ENCODE measurements at regions not wholly inside any gene's neighbourhood (a gene's known extent, or its start where the extent isn't known, plus 50 kb on each side); places are given as distances from the start of the nearest gene placed in this dataset.

DNA sequence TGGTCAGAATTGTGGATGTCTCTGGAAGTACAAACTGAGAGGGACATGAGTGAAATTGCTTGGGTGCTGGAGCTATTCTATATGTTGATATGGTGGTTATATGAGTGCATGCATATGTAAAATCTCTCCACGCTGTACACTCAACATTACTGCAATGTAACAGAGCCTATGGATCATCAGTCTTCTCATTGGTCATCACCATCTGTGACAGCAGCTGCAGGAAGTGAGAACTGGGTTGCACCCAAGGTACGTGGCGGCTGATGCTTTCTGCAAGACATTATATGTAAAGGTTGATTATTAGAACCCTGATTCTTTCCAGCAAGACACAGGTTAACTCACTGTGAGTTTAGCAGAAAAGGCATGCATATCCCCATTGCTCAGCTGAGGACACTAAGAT is 387.1 kb downstream of the OMA1 start:
- Histone ChIP-seq H3K9ac (ENCODE audit: extremely low read depth, low read length, poor library complexity, severe bottlenecking) (no peak overlapping the region), H3K4me3 (ENCODE audit: low read length) (no peak overlapping the region), H3K27ac (ENCODE audit: low read depth, low read length) (no peak overlapping the region), H3K9me3 (ENCODE audit: control insufficient read depth, low read length) (no peaks in the 10 kb centered on the region), H3K36me3 (ENCODE audit: control insufficient read depth, insufficient read depth, low read length) (no peaks in the 10 kb centered on the region), H3K27me3 (ENCODE audit: control insufficient read depth, insufficient read depth, low read length, poor library complexity, severe bottlenecking) (no peaks in the 10 kb centered on the region), H3K4me1 (ENCODE audit: control insufficient read depth, insufficient read depth, low read length) (peaks cover 10% of the 10 kb centered on the region)
- 94 to 100% methylated on average over 3 of the region's 3 CpGs for WGBS, 2 experiments (ENCODE audit: insufficient coverage in 1 of 2, insufficient read length in 1 of 2)
- Mint-ChIP-seq H3K36me3 (ENCODE audit: low read depth) (no peaks in the 10 kb centered on the region), H3K4me1 (peaks cover 4% of the 10 kb centered on the region), H3K27me3 (ENCODE audit: insufficient read depth) (no peaks in the 10 kb centered on the region), H3K9me3 (no peaks in the 10 kb centered on the region), H3K4me3 (no peak overlapping the region), H3K27ac (no peak overlapping the region)
- no peak for DNase-seq
- TF ChIP-seq, protein P1, sequence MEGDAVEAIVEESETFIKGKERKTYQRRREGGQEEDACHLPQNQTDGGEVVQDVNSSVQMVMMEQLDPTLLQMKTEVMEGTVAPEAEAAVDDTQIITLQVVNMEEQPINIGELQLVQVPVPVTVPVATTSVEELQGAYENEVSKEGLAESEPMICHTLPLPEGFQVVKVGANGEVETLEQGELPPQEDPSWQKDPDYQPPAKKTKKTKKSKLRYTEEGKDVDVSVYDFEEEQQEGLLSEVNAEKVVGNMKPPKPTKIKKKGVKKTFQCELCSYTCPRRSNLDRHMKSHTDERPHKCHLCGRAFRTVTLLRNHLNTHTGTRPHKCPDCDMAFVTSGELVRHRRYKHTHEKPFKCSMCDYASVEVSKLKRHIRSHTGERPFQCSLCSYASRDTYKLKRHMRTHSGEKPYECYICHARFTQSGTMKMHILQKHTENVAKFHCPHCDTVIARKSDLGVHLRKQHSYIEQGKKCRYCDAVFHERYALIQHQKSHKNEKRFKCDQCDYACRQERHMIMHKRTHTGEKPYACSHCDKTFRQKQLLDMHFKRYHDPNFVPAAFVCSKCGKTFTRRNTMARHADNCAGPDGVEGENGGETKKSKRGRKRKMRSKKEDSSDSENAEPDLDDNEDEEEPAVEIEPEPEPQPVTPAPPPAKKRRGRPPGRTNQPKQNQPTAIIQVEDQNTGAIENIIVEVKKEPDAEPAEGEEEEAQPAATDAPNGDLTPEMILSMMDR (conservative IDR thresholded peaks at IDR 0.05), result no peak

DNA sequence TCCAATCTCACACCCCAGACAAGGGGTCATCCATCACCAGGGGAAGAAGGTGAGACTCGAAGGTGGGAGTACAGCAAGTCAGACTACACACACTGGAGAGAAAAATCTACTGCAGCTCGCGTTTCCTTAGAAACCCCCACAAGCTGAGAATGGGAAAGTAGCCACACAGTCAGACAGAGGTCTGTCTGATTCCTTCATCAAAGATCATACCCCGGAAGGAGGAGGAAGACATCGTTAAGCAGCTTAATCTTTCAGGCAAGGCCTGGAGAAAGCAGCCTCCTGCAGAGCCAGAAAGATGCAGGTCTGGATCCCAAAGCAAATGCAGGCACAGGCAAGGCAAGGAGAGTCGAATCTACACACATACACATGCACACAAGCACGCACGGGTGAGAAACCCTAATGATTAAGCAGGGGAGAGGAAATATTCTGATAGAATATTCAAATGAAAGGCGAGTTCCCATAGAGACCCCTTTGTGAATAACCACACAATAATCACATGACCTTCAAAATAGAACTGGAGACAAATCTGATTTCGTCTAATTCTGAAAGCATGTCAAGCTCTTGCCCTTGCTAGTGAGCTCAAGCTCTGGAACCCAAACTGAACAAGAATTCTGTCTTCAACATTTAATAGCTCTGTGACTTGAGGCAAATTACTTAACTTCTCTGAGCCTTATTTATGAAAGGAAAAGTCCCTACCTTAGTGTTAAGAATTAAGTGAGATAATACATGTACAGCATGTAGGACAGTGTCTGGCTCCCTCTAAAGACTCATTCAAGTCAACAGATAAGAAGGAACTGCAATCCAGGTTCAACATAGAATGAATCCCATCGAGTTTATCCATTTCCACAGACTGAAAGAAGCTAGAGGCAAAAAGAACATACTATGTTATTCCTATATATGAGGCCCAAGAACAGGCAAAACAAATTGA is 387.8 kb downstream of the OMA1 start:
- Histone ChIP-seq H3K27me3 (ENCODE audit: control insufficient read depth, insufficient read depth, low read length, poor library complexity, severe bottlenecking) (no peaks in the 10 kb centered on the region), H3K9me3 (ENCODE audit: control insufficient read depth, low read length) (no peaks in the 10 kb centered on the region), H3K9ac (ENCODE audit: extremely low read depth, low read length, poor library complexity, severe bottlenecking) (no peak overlapping the region), H3K4me3 (ENCODE audit: low read length) (no peak overlapping the region), H3K27ac (ENCODE audit: low read depth, low read length) (peak overlapping the region; percentile 15), H3K36me3 (ENCODE audit: control insufficient read depth, insufficient read depth, low read length) (no peaks in the 10 kb centered on the region), H3K4me1 (ENCODE audit: control insufficient read depth, insufficient read depth, low read length) (peaks cover 10% of the 10 kb centered on the region)
- WGBS, 2 experiments (ENCODE audit: insufficient coverage in 1 of 2, insufficient read length in 1 of 2), result 61 to 66% methylated on average over 6 to 11 of the region's 11 CpGs
- Mint-ChIP-seq H3K4me1 (peaks cover 2% of the 10 kb centered on the region), H3K4me3 (no peak overlapping the region), H3K36me3 (ENCODE audit: low read depth) (no peaks in the 10 kb centered on the region), H3K27ac (no peak overlapping the region), H3K27me3 (ENCODE audit: insufficient read depth) (peaks cover 1% of the 10 kb centered on the region), H3K9me3 (no peaks in the 10 kb centered on the region)
- DNase-seq, result no peak
- TF ChIP-seq, protein P1 (conservative IDR thresholded peaks at IDR 0.05), result no peak

DNA sequence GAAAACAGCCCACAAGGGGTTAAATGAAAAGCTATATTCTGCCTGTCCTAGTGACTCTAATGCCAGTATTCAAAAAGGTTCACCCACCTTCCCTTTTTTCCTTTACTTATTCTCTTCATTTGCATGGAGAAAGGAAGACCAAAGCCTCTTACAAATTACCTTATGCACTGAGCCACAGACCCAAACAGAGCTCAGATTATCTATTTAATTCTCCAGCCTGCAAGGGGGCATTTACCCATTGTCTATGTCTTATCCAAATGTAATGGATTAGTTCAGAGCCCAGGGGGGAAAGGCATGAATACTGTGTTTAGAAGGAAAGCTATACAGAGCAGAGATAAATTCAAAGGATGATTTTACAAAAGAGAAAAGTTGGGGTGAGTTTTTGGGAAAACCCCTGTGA is 388.5 kb downstream of the OMA1 start:
- Histone ChIP-seq H3K4me3 (ENCODE audit: low read length) (peak overlapping the region; percentile 55), H3K9ac (ENCODE audit: extremely low read depth, low read length, poor library complexity, severe bottlenecking) (no peak overlapping the region), H3K9me3 (ENCODE audit: control insufficient read depth, low read length) (no peaks in the 10 kb centered on the region), H3K27me3 (ENCODE audit: control insufficient read depth, insufficient read depth, low read length, poor library complexity, severe bottlenecking) (no peaks in the 10 kb centered on the region), H3K36me3 (ENCODE audit: control insufficient read depth, insufficient read depth, low read length) (no peaks in the 10 kb centered on the region), H3K4me1 (ENCODE audit: control insufficient read depth, insufficient read depth, low read length) (peaks cover 10% of the 10 kb centered on the region), H3K27ac (ENCODE audit: low read depth, low read length) (peak overlapping the region; percentile 15)
- Mint-ChIP-seq H3K36me3 (ENCODE audit: low read depth) (no peaks in the 10 kb centered on the region), H3K27ac (no peak overlapping the region), H3K9me3 (no peaks in the 10 kb centered on the region), H3K4me3 (no peak overlapping the region), H3K27me3 (ENCODE audit: insufficient read depth) (peaks cover 1% of the 10 kb centered on the region), H3K4me1 (peaks cover 2% of the 10 kb centered on the region)
- DNase-seq, result no peak
- TF ChIP-seq, protein P1 (conservative IDR thresholded peaks at IDR 0.05), result no peak
